Omental fat pad (tissue), 3 donors: ENCODE measurements at regions not wholly inside any gene's neighbourhood (a gene's known extent, or its start where the extent isn't known, plus 50 kb on each side); places are given as distances from the start of the nearest gene placed in this dataset.
"Not testable (repeated sequence)": the region's sequence is repeated elsewhere in the genome, so short reads cannot be mapped to it uniquely, and the experiment has no call there.

Experiments used
- ATAC-seq: fragments of 150-250 bp; one replicate; pipeline ENCODE4 v1.9.1; 2016; ENCODE audit warnings: mild to moderate bottlenecking, moderate library complexity; ENCODE audit not compliant: low FRiP score
- DNase-seq: peaks from one replicate; pipeline ENCODE4 v3.0.0-alpha.2; 2019; ENCODE audit warnings: low spot score
- TF ChIP-seq, protein P1 (sequence below), 3 donors: fragments of 450-650 bp; IDR thresholded peaks; one replicate each; pipeline ENCODE4 v1.5.1; 2016 to 2017; ENCODE audit warnings: antibody characterized with exemption in 3 of 3, mild to moderate bottlenecking in 3 of 3, moderate library complexity in 2 of 3

DNA sequence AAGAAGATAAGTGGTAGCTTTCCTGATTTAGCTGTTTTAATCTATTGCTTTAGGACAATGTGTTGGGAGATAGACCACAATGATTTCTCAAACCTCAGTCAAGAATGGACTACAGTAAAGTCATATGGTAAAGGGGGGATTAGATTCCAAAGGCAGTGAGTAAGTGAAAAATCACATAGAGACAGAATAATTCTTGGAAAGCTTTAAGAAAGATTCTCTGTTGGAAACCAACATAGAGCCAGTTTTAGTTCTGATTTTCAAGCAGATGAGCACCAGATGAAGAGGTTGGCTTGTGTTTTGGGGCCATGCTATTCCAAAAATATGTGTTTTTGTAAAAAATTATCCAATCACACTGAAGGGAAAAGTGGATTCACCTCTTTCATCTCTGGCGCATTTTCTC is 256.8 kb upstream of the RPS23 start:
- TF ChIP-seq, protein P1, sequence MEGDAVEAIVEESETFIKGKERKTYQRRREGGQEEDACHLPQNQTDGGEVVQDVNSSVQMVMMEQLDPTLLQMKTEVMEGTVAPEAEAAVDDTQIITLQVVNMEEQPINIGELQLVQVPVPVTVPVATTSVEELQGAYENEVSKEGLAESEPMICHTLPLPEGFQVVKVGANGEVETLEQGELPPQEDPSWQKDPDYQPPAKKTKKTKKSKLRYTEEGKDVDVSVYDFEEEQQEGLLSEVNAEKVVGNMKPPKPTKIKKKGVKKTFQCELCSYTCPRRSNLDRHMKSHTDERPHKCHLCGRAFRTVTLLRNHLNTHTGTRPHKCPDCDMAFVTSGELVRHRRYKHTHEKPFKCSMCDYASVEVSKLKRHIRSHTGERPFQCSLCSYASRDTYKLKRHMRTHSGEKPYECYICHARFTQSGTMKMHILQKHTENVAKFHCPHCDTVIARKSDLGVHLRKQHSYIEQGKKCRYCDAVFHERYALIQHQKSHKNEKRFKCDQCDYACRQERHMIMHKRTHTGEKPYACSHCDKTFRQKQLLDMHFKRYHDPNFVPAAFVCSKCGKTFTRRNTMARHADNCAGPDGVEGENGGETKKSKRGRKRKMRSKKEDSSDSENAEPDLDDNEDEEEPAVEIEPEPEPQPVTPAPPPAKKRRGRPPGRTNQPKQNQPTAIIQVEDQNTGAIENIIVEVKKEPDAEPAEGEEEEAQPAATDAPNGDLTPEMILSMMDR (IDR thresholded peaks at IDR 0.05): no peak
- ATAC-seq: no peak
- DNase-seq: no peak

DNA sequence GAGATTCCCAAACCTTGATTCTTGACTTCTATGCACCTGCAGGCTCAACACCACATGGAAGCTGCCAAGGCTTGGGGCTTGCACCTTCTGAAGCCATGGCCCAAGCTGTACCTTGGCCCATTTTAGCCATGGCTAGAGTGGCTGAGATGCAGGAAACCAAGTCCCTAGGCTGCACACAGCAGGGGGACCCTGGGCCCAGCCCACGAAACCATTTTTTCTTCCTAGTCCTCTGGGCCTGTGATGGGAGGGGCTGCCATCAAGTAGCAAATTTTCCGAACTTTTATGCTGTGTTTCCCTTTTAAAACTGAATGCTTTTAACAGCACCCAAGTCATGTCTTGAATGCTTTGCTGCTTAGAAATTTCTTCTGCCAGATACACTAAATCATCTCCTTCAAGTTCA is 253.9 kb upstream of the RPS23 start:
- DNase-seq, ATAC-seq: not testable (repeated sequence)

DNA sequence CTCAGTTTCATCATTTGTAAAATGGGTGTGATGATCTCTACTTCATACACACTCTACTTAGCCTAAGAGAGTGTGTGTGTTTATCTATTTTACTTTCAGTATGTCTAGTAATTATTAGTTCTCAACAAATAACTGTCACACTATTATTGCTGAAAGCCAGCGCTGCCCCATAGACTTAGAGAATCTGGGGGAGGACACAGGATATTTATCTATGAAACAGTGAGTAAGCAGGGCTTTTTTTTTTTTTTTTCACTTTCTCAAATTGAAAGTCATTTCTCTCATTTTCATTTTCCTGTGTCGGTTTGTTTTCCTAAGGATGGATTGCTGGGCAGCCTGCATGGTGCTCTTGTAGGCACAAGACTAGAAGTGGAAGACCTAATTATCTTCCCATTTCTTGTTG is 248.4 kb upstream of the RPS23 start:
- DNase-seq (no peak), ATAC-seq (no peak)
- TF ChIP-seq, protein P1 (IDR thresholded peaks at IDR 0.05): no peak

- no peak for DNase-seq
- TF ChIP-seq, protein P1 (IDR thresholded peaks at IDR 0.05): no peak
- ATAC-seq: no peak
Measured at GRCh38 chr5:82525626-82526025, 247.5 kb upstream of the RPS23 start.

DNA sequence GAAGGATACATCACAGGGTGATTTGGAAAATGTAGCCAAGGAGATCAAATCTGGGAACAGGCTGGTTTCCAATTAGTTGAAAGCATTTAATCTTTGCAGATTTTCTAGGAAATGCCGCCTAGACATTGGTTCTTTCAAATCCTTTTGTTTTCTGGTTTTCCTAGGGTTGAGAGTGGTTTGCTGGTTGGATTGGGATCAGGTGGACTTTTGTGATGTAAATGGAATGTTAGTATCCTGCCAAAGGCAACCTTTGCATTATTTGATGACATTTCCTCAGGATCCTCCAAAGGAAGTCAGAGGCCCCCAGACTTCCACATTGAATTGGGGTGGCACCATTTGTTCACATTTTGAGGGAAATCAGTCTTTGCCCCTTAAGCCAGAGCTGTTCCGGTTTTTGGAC is 245.5 kb upstream of the RPS23 start:
- TF ChIP-seq, protein P1 (IDR thresholded peaks at IDR 0.05): no peak
- ATAC-seq (no peak), DNase-seq (no peak)

DNA sequence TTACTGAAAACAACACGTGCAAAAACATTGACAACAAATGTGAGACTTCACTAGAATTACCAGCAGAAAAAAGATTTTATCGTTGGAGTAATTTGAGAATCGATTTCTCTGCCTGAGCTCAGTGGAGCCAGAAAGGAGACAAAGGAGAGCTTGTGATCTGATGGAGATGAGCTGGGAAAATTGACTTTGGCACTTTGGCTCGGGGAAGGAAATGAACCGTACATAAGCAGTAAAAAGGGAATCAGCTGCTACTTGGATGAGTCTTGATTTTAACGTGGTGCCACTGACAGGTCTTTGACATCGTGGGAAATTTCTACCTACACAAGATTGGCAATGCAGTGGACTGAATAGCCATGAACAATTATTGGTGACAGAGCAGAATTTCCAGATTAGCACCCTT is 244.7 kb upstream of the RPS23 start:
- TF ChIP-seq, protein P1 (IDR thresholded peaks at IDR 0.05): no peak
- no peak for DNase-seq
- no peak for ATAC-seq

- TF ChIP-seq, protein P1 (IDR thresholded peaks at IDR 0.05): no peak
- DNase-seq (no peak), ATAC-seq (no peak)
Measured at GRCh38 chr5:82521431-82522051, 243.4 kb upstream of the RPS23 start.

DNA sequence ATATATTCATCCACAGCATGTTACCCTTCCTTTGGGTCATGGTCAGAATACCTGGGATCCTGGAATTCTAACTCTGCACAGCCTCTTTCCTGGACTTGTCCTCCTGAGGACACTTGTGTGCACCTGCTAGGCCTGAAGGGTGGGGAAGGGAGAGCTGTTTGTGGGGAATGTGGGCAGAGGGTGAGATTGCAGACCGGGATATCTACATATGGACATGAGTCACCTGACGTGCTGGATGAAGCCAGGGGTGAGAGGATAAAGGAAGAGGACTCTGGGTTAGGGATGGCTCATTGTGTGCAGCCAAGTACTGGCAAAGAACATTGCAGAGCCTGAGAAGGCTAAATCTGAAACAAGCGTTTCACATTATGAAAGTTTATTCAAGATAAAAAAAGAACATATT is 241.4 kb upstream of the RPS23 start:
- TF ChIP-seq, protein P1 (IDR thresholded peaks at IDR 0.05): no peak
- ATAC-seq (no peak), DNase-seq (no peak)
